NOMO-1 (cell line): ENCODE measurements at regions not wholly inside any gene's neighbourhood (a gene's known extent, or its start where the extent isn't known, plus 50 kb on each side); places are given as distances from the start of the nearest gene placed in this dataset.
"Not testable (repeated sequence)": the region's sequence is repeated elsewhere in the genome, so short reads cannot be mapped to it uniquely, and the experiment has no call there.

Experiments used
- DNase-seq, 2 experiments: peaks; one replicate each; lab custom pipeline; 2025; ENCODE audit not compliant: unreplicated experiment in 2 of 2; lab: John Stamatoyannopoulos, UW

- no peak for DNase-seq
Observed at GRCh38 chr7:156397249-156397648, 243.3 kb upstream of the RNF32 start.

GRCh38 chr7:156389116-156389692 is 251.4 kb upstream of the RNF32 start:
- DNase-seq: no peak

- no peak for DNase-seq
Observed at GRCh38 chr7:156386097-156386496, 254.5 kb upstream of the RNF32 start.

- no peak for DNase-seq
Observed at GRCh38 chr7:156384706-156385105, 255.9 kb upstream of the RNF32 start.

GRCh38 chr7:156383526-156383925 is 257.0 kb upstream of the RNF32 start:
- no peak for DNase-seq

- no peak for DNase-seq
Observed at GRCh38 chr7:156380261-156380660, 260.3 kb upstream of the RNF32 start.

GRCh38 chr7:156379324-156380070 is 261.1 kb upstream of the RNF32 start:
- no peak for DNase-seq

GRCh38 chr7:156378806-156379205 is 261.8 kb upstream of the RNF32 start:
- DNase-seq: no peak

GRCh38 chr7:156376317-156376716 is 264.3 kb upstream of the RNF32 start:
- DNase-seq: no peak

GRCh38 chr7:156374335-156374734 is 266.2 kb upstream of the RNF32 start:
- DNase-seq: no peak

GRCh38 chr7:156369929-156370328 is 270.6 kb upstream of the RNF32 start:
- DNase-seq: not testable (repeated sequence)

- no peak for DNase-seq
Observed at GRCh38 chr7:156368053-156368843, 272.3 kb upstream of the RNF32 start.

GRCh38 chr7:156363751-156364150 is 276.8 kb upstream of the RNF32 start:
- DNase-seq: no peak

- DNase-seq: no peak
Observed at GRCh38 chr7:156360835-156361234, 279.7 kb upstream of the RNF32 start.

- DNase-seq: no peak
Observed at GRCh38 chr7:156356551-156356950, 284.0 kb upstream of the RNF32 start.

GRCh38 chr7:156353352-156353751 is 287.2 kb upstream of the RNF32 start:
- no peak for DNase-seq

- DNase-seq: not testable (repeated sequence)
Observed at GRCh38 chr7:156347703-156348248, 292.8 kb upstream of the RNF32 start.

- DNase-seq: no peak
Observed at GRCh38 chr7:156347132-156347531, 293.4 kb upstream of the RNF32 start.

GRCh38 chr7:156344595-156344994 is 296.0 kb upstream of the RNF32 start:
- DNase-seq: no peak

GRCh38 chr7:156334636-156335035 is 305.9 kb upstream of the RNF32 start:
- DNase-seq: no peak

GRCh38 chr7:156327916-156328315 is 312.7 kb upstream of the RNF32 start:
- DNase-seq: no peak
